ENCODE measurements at regions not wholly inside any gene's neighbourhood (a gene's known extent, or its start where the extent isn't known, plus 50 kb on each side); places are given as distances from the start of the nearest gene placed in this dataset.

GRCh38 chr2:226680719-226681118 lies 118.9 kb downstream of the IRS1 start:
- no peak for TF ChIP-seq CTCF (IDR thresholded peaks at IDR 0.05; ENCODE audit: low read depth, low read length)
- in situ Hi-C loops (cut with HindIII; ENCODE audit: low sequenced_read_pairs), result no loop called here
- no peak for DNase-seq (ENCODE audit: low read depth, low spot score)
- H3K4me3 ChIP-seq (ENCODE audit: low read depth, low read length), result no peak overlapping the region

DNA sequence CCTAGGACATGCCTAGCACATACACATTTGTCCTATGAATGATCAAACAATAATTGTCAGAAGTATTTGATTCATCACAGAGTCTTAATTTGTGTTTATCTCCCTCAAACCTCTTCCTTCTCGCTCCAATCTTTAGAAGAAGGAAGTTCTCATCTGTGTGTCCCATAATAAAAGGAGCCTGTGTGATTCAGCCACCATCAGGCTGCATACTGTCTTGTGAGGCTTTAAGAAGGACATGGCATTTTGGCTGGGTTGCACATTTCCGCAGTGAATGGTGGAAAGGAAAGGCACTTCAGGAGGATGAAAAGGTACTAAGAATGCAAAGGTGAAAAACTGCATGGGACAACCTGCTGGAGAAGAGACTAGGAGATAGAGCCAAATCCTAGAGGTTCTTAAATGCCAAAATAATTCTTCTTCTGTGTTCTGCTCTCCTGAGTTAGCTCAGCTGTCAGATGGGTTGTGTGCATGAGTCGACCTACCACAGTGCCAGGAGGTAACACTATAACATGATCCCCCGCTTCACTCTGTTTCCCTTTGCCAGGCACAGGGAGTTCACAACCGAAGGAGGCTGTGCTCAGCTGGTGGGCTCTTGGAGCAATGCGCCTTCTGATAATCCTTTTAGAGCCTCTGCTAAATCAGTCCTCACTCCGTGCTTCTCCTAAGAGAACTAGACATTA lies 120.1 kb downstream of the IRS1 start:
- DNase-seq (ENCODE audit: low read depth, low spot score), result no peak
- TF ChIP-seq CTCF (IDR thresholded peaks at IDR 0.05; ENCODE audit: low read depth, low read length), result no peak
- no peak overlapping the region for H3K4me3 ChIP-seq (ENCODE audit: low read depth, low read length)
- in situ Hi-C loops (cut with HindIII; ENCODE audit: low sequenced_read_pairs), result no loop called here

- no peak for DNase-seq (ENCODE audit: low read depth, low spot score)
- in situ Hi-C loops (cut with HindIII; ENCODE audit: low sequenced_read_pairs), result no loop called here
- no peak overlapping the region for H3K4me3 ChIP-seq (ENCODE audit: low read depth, low read length)
- TF ChIP-seq CTCF (IDR thresholded peaks at IDR 0.05; ENCODE audit: low read depth, low read length), result no peak
Measured at GRCh38 chr2:226678422-226678821, 121.2 kb downstream of the IRS1 start.

- no peak overlapping the region for H3K4me3 ChIP-seq (ENCODE audit: low read depth, low read length)
- DNase-seq (ENCODE audit: low read depth, low spot score), result no peak
- in situ Hi-C loops (cut with HindIII; ENCODE audit: low sequenced_read_pairs), result no loop called here
- no peak for TF ChIP-seq CTCF (IDR thresholded peaks at IDR 0.05; ENCODE audit: low read depth, low read length)
Measured at GRCh38 chr2:226677080-226677479, 122.5 kb downstream of the IRS1 start.

GRCh38 chr2:226676618-226677017 lies 123.0 kb downstream of the IRS1 start:
- no peak overlapping the region for H3K4me3 ChIP-seq (ENCODE audit: low read depth, low read length)
- in situ Hi-C loops (cut with HindIII; ENCODE audit: low sequenced_read_pairs), result no loop called here
- TF ChIP-seq CTCF (IDR thresholded peaks at IDR 0.05; ENCODE audit: low read depth, low read length), result no peak
- no peak for DNase-seq (ENCODE audit: low read depth, low spot score)

DNA sequence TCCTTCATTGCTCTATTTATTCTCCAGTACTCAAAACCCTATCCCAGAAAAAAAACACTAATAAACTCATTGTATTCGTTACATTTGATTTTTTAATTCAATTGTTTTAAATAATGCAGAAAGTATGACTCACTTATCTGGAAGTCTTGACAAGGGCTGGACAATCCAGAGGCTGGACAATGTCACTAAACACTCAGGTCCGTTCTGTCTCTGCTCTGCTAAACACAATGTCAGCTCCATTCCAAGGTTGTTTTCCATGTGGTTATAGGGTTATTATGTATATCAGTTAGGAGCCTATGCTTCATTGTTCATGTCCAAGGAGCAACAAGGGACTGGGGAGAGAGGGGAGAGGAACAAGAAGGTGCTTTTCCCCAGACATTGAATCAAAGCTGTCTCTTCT lies 125.5 kb downstream of the IRS1 start:
- no peak overlapping the region for H3K4me3 ChIP-seq (ENCODE audit: low read depth, low read length)
- DNase-seq (ENCODE audit: low read depth, low spot score), result no peak
- TF ChIP-seq CTCF (IDR thresholded peaks at IDR 0.05; ENCODE audit: low read depth, low read length), result no peak
- in situ Hi-C loops (cut with HindIII; ENCODE audit: low sequenced_read_pairs), result no loop called here
